GM12878 (cell line): ENCODE measurements at regions not wholly inside any gene's neighbourhood (a gene's known extent, or its start where the extent isn't known, plus 50 kb on each side); places are given as distances from the start of the nearest gene placed in this dataset.

ENCODE experiments used
- SMC3 ChIP-seq: IDR thresholded peaks from 2 replicates; pipeline ENCODE4 v1.6.1; 2011; ENCODE audit warnings: low read length, improper control_type of control experiment, borderline replicate concordance
- TF ChIP-seq, protein P1 (sequence below), 3 experiments: IDR thresholded peaks in 2 of 3; conservative IDR thresholded peaks in 1 of 3; 2 replicates each; pipeline ENCODE4 v1.5.1; 2011; ENCODE audit warnings: low read depth in 3 of 3, low read length in 3 of 3, mild to moderate bottlenecking in 3 of 3, control low read depth in 2 of 3, moderate library complexity in 2 of 3, inconsistent platforms in 1 of 3, mixed read lengths in 1 of 3; ENCODE audit not compliant: control insufficient read depth in 2 of 3, insufficient read depth in 1 of 3; ENCODE audit errors: extremely low read depth in 1 of 3

DNA sequence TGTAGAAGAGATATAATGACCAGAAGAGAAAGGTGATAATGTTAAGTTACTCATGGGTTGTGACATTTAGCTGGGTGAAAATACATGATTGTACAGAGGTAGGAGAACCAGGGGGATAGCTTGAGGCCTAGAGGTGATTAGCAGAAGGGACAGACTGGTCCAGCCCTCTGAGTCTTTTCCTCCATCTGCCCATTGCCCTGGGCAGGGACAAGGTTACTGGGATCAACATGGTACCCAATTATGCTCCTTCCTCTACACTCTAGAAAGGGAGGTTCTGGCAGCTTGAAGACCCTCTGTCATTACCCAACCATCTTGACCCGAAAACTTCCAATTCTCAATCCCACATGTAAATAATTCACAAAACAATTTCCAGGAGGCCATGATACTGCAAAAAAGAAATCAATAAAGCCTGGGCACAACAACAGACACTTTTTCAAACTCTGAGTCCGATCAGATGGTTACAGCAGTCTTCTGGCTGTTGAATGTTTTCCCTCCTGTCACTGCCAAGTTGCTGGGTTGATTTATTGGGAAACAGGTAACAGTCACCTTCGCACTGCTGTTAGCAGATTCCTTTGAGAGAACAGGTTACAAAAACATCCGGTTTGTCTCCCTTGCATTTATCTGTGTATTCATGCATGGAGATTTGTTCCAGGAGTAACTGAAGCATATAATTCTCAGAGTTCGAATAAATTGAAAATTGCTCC, 239.1 kb upstream of the HTR2A start:
- TF ChIP-seq SMC3: no peak
- TF ChIP-seq, protein P1, sequence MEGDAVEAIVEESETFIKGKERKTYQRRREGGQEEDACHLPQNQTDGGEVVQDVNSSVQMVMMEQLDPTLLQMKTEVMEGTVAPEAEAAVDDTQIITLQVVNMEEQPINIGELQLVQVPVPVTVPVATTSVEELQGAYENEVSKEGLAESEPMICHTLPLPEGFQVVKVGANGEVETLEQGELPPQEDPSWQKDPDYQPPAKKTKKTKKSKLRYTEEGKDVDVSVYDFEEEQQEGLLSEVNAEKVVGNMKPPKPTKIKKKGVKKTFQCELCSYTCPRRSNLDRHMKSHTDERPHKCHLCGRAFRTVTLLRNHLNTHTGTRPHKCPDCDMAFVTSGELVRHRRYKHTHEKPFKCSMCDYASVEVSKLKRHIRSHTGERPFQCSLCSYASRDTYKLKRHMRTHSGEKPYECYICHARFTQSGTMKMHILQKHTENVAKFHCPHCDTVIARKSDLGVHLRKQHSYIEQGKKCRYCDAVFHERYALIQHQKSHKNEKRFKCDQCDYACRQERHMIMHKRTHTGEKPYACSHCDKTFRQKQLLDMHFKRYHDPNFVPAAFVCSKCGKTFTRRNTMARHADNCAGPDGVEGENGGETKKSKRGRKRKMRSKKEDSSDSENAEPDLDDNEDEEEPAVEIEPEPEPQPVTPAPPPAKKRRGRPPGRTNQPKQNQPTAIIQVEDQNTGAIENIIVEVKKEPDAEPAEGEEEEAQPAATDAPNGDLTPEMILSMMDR (IDR thresholded peaks at IDR 0.05 in 2 of 3, conservative IDR thresholded peaks at IDR 0.05 in 1 of 3; ENCODE audit: control insufficient read depth in 2 of 3, extremely low read depth in 1 of 3, insufficient read depth in 1 of 3, low read depth in 3 of 3, low read length in 3 of 3): no peak
